ENCODE measurements at regions not wholly inside any gene's neighbourhood (a gene's known extent, or its start where the extent isn't known, plus 50 kb on each side); places are given as distances from the start of the nearest gene placed in this dataset.
"Not testable (repeated sequence)": the region's sequence is repeated elsewhere in the genome, so short reads cannot be mapped to it uniquely, and the experiment has no call there.

GRCh38 chr15:30470601-30471365, 56.7 kb upstream of the GOLGA8R start:
- not testable (repeated sequence) for H3K36me3 Mint-ChIP-seq (ENCODE audit: low read depth); H3K27me3 ChIP-seq (ENCODE audit: insufficient read depth); H3K36me3 ChIP-seq (ENCODE audit: insufficient read depth); H3K4me1 ChIP-seq (ENCODE audit: insufficient read depth); H3K9me3 Mint-ChIP-seq; H3K27ac Mint-ChIP-seq; H3K27ac ChIP-seq (ENCODE audit: low read depth); H3K9me2 ChIP-seq (ENCODE audit: insufficient read depth); H3F3A ChIP-seq (replicated peaks; ENCODE audit: low read depth); H3K27me3 Mint-ChIP-seq (ENCODE audit: insufficient read depth, low read depth, poor library complexity); H4K20me1 ChIP-seq (replicated peaks; ENCODE audit: insufficient read depth); H3K4me1 Mint-ChIP-seq; H3K79me2 ChIP-seq (replicated peaks; ENCODE audit: insufficient read depth); H2AFZ ChIP-seq; H3K4me3 Mint-ChIP-seq; H3K4me2 ChIP-seq; DNase-seq (ENCODE audit: low spot score)
- H3K4me3 ChIP-seq: peak overlapping the region; percentile 45; the same call in 1 of the 2 replicates
- ATAC-seq: peak; percentile 89

- not testable (repeated sequence) for H3K9me2 ChIP-seq (ENCODE audit: insufficient read depth); DNase-seq (ENCODE audit: low spot score); H3K4me3 Mint-ChIP-seq; H3K4me1 ChIP-seq (ENCODE audit: insufficient read depth); H3K36me3 ChIP-seq (ENCODE audit: insufficient read depth); H3K4me1 Mint-ChIP-seq; H3F3A ChIP-seq (replicated peaks; ENCODE audit: low read depth); H3K9me3 Mint-ChIP-seq; H3K36me3 Mint-ChIP-seq (ENCODE audit: low read depth); H3K27ac Mint-ChIP-seq; H2AFZ ChIP-seq; H4K20me1 ChIP-seq (replicated peaks; ENCODE audit: insufficient read depth); H3K27me3 ChIP-seq (ENCODE audit: insufficient read depth); H3K79me2 ChIP-seq (replicated peaks; ENCODE audit: insufficient read depth); H3K27me3 Mint-ChIP-seq (ENCODE audit: insufficient read depth, low read depth, poor library complexity); H3K27ac ChIP-seq (ENCODE audit: low read depth); H3K4me2 ChIP-seq
- H3K4me3 ChIP-seq: peak overlapping the region; percentile 45; the same call in 1 of the 2 replicates
- peak; percentile 78 for ATAC-seq
Observed at GRCh38 chr15:30471366-30471749, 57.3 kb upstream of the GOLGA8R start.

DNA sequence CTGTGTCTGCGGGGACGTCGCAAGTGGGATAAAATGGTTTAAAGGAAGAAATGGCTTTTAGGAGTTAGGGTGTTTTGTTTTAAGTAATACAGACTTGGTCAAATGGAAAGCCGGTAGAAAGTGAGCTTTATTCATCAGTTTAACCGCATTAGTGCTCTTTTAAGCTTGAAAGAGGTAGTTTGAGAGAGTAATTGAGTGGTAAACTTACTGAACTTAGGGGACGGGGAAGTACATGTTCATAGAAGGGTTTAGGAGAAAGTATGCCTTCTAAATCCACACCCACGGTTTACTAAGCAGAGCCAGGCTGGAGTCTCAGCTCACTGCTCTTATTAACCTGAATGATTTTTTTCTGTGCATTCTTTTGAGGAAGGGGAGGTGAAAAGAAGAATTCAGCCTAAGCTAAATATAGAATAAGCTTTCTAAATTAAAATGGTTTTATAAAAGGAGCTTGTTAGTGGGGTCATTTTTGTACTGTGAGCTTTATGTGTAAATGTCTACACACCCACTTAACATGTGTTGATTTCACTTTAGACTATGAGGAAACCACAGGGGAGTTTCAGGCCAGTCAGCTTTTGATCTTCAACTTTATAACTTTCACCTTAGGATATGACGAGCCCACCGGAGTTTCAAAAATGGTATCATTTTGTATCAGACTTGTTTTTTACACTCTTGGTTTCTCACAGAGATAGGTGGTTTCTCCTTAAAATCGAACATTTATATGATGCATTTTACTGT, 57.9 kb upstream of the GOLGA8R start:
- not testable (repeated sequence) for H3K27me3 Mint-ChIP-seq (ENCODE audit: insufficient read depth, low read depth, poor library complexity); H3K36me3 Mint-ChIP-seq (ENCODE audit: low read depth); H3K4me1 Mint-ChIP-seq; H3K79me2 ChIP-seq (replicated peaks; ENCODE audit: insufficient read depth); H3K9me2 ChIP-seq (ENCODE audit: insufficient read depth); H3K27ac ChIP-seq (ENCODE audit: low read depth); H3F3A ChIP-seq (replicated peaks; ENCODE audit: low read depth); H3K4me3 ChIP-seq; H3K9me3 Mint-ChIP-seq; H3K4me2 ChIP-seq; H3K27ac Mint-ChIP-seq; ATAC-seq; H2AFZ ChIP-seq; H3K4me3 Mint-ChIP-seq; DNase-seq (ENCODE audit: low spot score); H3K27me3 ChIP-seq (ENCODE audit: insufficient read depth); H4K20me1 ChIP-seq (replicated peaks; ENCODE audit: insufficient read depth); H3K4me1 ChIP-seq (ENCODE audit: insufficient read depth); H3K36me3 ChIP-seq (ENCODE audit: insufficient read depth)

- not testable (repeated sequence) for H4K20me1 ChIP-seq (replicated peaks; ENCODE audit: insufficient read depth); H3K4me3 ChIP-seq; H2AFZ ChIP-seq; H3K36me3 Mint-ChIP-seq (ENCODE audit: low read depth); H3K36me3 ChIP-seq (ENCODE audit: insufficient read depth); H3K27ac ChIP-seq (ENCODE audit: low read depth); H3K9me3 Mint-ChIP-seq; H3K9me2 ChIP-seq (ENCODE audit: insufficient read depth); ATAC-seq; H3K4me1 Mint-ChIP-seq; H3K4me1 ChIP-seq (ENCODE audit: insufficient read depth); H3K79me2 ChIP-seq (replicated peaks; ENCODE audit: insufficient read depth); H3K4me3 Mint-ChIP-seq; DNase-seq (ENCODE audit: low spot score); H3K27me3 ChIP-seq (ENCODE audit: insufficient read depth); H3F3A ChIP-seq (replicated peaks; ENCODE audit: low read depth); H3K27me3 Mint-ChIP-seq (ENCODE audit: insufficient read depth, low read depth, poor library complexity); H3K4me2 ChIP-seq; H3K27ac Mint-ChIP-seq
Observed at GRCh38 chr15:30484887-30485286, 67.0 kb upstream of the GOLGA8Q start.

DNA sequence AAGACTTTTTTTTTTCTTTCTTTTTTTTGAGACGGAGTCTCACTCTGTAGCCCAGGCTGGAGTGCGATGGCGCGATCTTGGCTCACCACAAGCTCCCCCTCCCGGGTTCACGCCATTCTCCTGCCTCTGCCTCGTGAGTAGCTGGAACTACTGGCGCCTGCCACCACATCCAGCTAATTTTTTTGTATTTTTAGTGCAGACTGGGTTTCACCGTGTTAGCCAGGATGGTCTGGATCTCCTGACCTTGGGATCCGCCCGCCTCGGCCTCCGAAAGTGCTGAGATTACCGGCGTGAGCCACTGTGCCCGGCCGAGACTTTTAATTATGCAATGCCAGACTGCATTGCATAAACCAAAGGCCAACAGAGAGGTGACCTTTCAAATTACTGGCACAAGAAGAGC, 62.6 kb upstream of the GOLGA8Q start:
- H3K9me3 Mint-ChIP-seq; H3K4me1 ChIP-seq (ENCODE audit: insufficient read depth); ATAC-seq; H3K27me3 Mint-ChIP-seq (ENCODE audit: insufficient read depth, low read depth, poor library complexity); H3K36me3 ChIP-seq (ENCODE audit: insufficient read depth); DNase-seq (ENCODE audit: low spot score); H3K4me2 ChIP-seq; H3K27ac ChIP-seq (ENCODE audit: low read depth); H2AFZ ChIP-seq; H3K9me2 ChIP-seq (ENCODE audit: insufficient read depth); H4K20me1 ChIP-seq (replicated peaks; ENCODE audit: insufficient read depth); H3F3A ChIP-seq (replicated peaks; ENCODE audit: low read depth); H3K27ac Mint-ChIP-seq; H3K27me3 ChIP-seq (ENCODE audit: insufficient read depth); H3K4me1 Mint-ChIP-seq; H3K4me3 Mint-ChIP-seq; H3K36me3 Mint-ChIP-seq (ENCODE audit: low read depth); H3K4me3 ChIP-seq; H3K79me2 ChIP-seq (replicated peaks; ENCODE audit: insufficient read depth): not testable (repeated sequence)

DNA sequence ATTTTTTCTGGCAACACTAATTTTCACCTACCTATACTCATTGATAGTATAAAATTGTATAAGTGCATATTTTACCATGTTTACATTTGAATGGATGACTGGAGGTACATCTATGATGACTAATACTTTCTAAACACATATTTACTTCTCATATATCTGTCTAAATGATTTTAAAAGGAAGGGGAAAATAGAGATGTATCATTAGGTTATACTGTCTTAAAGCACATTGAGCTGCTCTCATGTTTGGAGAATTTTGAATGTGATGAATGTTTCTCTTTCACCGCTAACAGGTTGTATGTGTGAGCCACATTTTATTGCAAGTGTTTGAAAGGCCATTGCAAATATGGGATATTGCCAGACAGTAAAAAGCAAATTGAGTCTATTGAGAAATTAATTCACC, 61.5 kb upstream of the GOLGA8Q start:
- not testable (repeated sequence) for H3K9me2 ChIP-seq (ENCODE audit: insufficient read depth); H3K4me3 Mint-ChIP-seq; H3K27me3 Mint-ChIP-seq (ENCODE audit: insufficient read depth, low read depth, poor library complexity); H3K27ac Mint-ChIP-seq; H3K27ac ChIP-seq (ENCODE audit: low read depth); ATAC-seq; H3K4me2 ChIP-seq; H3K4me1 ChIP-seq (ENCODE audit: insufficient read depth); H3K4me1 Mint-ChIP-seq; DNase-seq (ENCODE audit: low spot score); H3K27me3 ChIP-seq (ENCODE audit: insufficient read depth); H3K79me2 ChIP-seq (replicated peaks; ENCODE audit: insufficient read depth); H3K9me3 Mint-ChIP-seq; H4K20me1 ChIP-seq (replicated peaks; ENCODE audit: insufficient read depth); H3K4me3 ChIP-seq; H3K36me3 ChIP-seq (ENCODE audit: insufficient read depth); H2AFZ ChIP-seq; H3K36me3 Mint-ChIP-seq (ENCODE audit: low read depth); H3F3A ChIP-seq (replicated peaks; ENCODE audit: low read depth)

Measured in GM23338 (cell line).